Left lung (tissue), 4 donors: ENCODE measurements at regions not wholly inside any gene's neighbourhood (a gene's known extent, or its start where the extent isn't known, plus 50 kb on each side); places are given as distances from the start of the nearest gene placed in this dataset.

Experiments
- ATAC-seq: fragments of 200-7000 bp; cut with Tn5 transposase; one replicate; pipeline ENCODE4 v1.9.1; 2020; ENCODE audit warnings: moderate library complexity
- DNase-seq, 4 donors: peaks; one replicate each; pipeline ENCODE4 v3.0.0-alpha.2; 2013 to 2020
- H3K27ac ChIP-seq, 2 donors: fragments of 200-600 bp; sonication (generic) in 1 of 2; one replicate each; pipeline versions ENCODE4 v1.5.0 to v1.8.0; 2020 to 2021
- H3K27me3 ChIP-seq, 2 donors: fragments of 200-600 bp; sonication (generic) in 1 of 2; one replicate each; pipeline versions ENCODE4 v1.5.0 to v1.8.0; 2020 to 2021
- H3K36me3 ChIP-seq, 2 donors: fragments of 200-600 bp; sonication (generic) in 1 of 2; one replicate each; pipeline versions ENCODE4 v1.5.0 to v1.8.0; 2020 to 2021
- H3K4me1 ChIP-seq, 2 donors: fragments of 200-600 bp; one replicate each; pipeline ENCODE4 v1.8.0; 2021
- H3K4me3 ChIP-seq, 2 donors: fragments of 200-600 bp; sonication (generic) in 1 of 2; one replicate each; pipeline versions ENCODE4 v1.5.0 to v1.8.0; 2020 to 2021; ENCODE audit warnings: mild to moderate bottlenecking in 1 of 2
- H3K9me3 ChIP-seq, 2 donors: fragments of 200-600 bp; sonication (generic) in 1 of 2; one replicate each; pipeline versions ENCODE4 v1.5.0 to v1.8.0; 2020 to 2021
- intact Hi-C, 2 donors: fragments of 100-400 bp; cut with DNase I; formaldehyde crosslinking; loops; one replicate each; pipeline versions ENCODE4 v1.11.2 to v1.14.2; 2022
- TF ChIP-seq, protein P1 (sequence below), 2 donors: fragments of 200-600 bp; sonication (generic) in 1 of 2; IDR thresholded peaks; one replicate each; pipeline versions ENCODE4 v1.5.0 to v1.8.0; 2021; ENCODE audit warnings: antibody characterized with exemption in 2 of 2
- donor health status: DM: no; HTN: yes; CAD: no.
- donor health status: DM: no; HTN: no; CAD: no.

DNA sequence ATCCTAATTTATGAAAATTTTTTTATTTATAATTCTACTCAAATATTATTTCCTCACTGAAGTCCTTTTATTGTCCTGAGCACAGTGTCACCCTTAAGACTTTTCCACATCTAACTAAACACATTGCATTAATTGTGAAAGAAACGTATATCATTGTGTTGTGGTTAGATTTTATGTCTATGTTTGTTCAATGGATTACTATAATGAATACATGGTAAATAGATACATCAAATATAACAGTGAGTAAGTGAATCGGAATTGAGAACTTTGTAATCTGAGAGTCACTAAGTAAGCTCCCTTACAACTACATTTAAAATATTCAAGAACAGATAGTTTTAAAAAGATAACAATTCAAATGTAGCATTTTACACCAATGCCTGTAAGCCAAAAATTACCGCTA is 417.6 kb upstream of the PCDH20 start:
- no peaks in the 10 kb centered on the region for H3K36me3 ChIP-seq
- TF ChIP-seq, protein P1, sequence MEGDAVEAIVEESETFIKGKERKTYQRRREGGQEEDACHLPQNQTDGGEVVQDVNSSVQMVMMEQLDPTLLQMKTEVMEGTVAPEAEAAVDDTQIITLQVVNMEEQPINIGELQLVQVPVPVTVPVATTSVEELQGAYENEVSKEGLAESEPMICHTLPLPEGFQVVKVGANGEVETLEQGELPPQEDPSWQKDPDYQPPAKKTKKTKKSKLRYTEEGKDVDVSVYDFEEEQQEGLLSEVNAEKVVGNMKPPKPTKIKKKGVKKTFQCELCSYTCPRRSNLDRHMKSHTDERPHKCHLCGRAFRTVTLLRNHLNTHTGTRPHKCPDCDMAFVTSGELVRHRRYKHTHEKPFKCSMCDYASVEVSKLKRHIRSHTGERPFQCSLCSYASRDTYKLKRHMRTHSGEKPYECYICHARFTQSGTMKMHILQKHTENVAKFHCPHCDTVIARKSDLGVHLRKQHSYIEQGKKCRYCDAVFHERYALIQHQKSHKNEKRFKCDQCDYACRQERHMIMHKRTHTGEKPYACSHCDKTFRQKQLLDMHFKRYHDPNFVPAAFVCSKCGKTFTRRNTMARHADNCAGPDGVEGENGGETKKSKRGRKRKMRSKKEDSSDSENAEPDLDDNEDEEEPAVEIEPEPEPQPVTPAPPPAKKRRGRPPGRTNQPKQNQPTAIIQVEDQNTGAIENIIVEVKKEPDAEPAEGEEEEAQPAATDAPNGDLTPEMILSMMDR (IDR thresholded peaks at IDR 0.05) = no peak
- no peaks in the 10 kb centered on the region for H3K27me3 ChIP-seq
- no peak overlapping the region for H3K27ac ChIP-seq
- intact Hi-C loops = no loop called here
- DNase-seq = no peak
- H3K4me1 ChIP-seq = no peaks in the 10 kb centered on the region
- peaks cover 0 to 1% of the 10 kb centered on the region in 2 donors for H3K9me3 ChIP-seq
- no peak for ATAC-seq
- H3K4me3 ChIP-seq = no peak overlapping the region

DNA sequence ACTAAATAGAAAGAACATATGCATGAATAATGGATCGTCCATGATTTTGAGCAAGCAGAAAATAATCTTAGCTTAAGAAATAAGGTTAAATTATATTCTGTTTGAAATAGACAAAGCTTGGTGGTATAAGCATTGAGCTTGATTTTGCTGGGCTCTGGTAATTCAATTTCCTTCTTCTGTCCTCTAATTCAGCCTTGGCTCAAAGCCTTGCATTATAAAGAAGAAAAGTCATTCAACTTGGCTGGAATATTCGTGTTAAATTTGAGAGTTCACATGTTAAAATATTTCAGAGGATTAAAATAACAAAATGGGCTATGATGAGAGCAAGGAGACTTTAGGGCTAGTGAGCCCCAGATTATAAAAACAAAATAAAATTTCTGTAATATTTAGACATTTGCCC is 415.4 kb upstream of the PCDH20 start:
- Histone ChIP-seq H3K27me3 (no peaks in the 10 kb centered on the region), H3K4me1 (no peaks in the 10 kb centered on the region), H3K4me3 (no peak overlapping the region), H3K27ac (no peak overlapping the region), H3K9me3 (peaks cover 0 to 1% of the 10 kb centered on the region in 2 donors), H3K36me3 (no peaks in the 10 kb centered on the region)
- intact Hi-C loops = no loop called here
- DNase-seq (no peak), ATAC-seq (no peak)
- TF ChIP-seq, protein P1 (IDR thresholded peaks at IDR 0.05) = no peak

DNA sequence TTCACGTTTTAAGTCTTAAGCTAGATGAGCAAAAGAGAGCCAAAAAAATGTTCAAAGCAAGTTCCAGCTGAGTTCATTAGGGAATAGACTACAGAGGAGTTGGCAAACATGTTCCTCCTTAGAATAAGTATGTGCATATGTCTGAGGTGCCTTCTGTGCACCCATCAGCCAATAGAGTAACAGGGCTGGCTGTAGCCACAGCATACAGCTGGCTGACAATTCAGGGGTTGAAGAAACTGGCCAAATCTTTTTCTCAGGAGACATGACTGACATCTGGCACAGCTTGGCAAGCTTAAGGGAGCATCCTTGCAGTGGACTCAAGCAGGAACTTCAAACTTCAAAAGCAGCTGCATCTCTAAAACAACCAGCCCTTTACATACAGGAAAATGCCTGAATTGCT is 414.8 kb upstream of the PCDH20 start:
- Histone ChIP-seq H3K27me3 (no peaks in the 10 kb centered on the region), H3K36me3 (no peaks in the 10 kb centered on the region), H3K4me1 (no peaks in the 10 kb centered on the region), H3K9me3 (peaks cover 0 to 1% of the 10 kb centered on the region in 2 donors), H3K4me3 (no peak overlapping the region), H3K27ac (no peak overlapping the region)
- ATAC-seq = no peak
- intact Hi-C loops = no loop called here
- DNase-seq = no peak
- TF ChIP-seq, protein P1 (IDR thresholded peaks at IDR 0.05) = no peak

DNA sequence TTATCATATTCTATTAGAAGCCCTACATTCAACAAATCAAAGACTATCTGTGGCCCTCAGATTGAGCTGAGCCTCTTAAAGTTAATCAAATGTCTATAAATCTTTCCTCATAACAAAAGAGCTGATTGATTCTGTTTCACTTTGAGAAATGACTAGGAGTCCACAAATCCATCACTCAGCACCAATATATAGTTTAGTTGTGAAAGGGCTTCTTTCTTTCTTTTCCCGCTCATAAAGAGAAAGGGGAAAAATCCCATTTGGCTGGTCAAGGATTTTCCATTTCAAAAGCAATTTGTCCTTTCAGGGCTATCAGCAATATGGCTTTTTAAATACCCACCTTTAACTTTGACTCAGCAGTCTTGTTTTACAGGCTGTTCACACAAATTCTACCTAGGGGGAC is 408.5 kb upstream of the PCDH20 start:
- no peaks in the 10 kb centered on the region for H3K36me3 ChIP-seq
- DNase-seq = no peak
- ATAC-seq = no peak
- no peaks in the 10 kb centered on the region for H3K4me1 ChIP-seq
- H3K27me3 ChIP-seq = no peaks in the 10 kb centered on the region
- TF ChIP-seq, protein P1 (IDR thresholded peaks at IDR 0.05) = no peak
- no peak overlapping the region for H3K4me3 ChIP-seq
- H3K9me3 ChIP-seq = no peaks in the 10 kb centered on the region
- H3K27ac ChIP-seq = no peak overlapping the region
- intact Hi-C loops = no loop called here

DNA sequence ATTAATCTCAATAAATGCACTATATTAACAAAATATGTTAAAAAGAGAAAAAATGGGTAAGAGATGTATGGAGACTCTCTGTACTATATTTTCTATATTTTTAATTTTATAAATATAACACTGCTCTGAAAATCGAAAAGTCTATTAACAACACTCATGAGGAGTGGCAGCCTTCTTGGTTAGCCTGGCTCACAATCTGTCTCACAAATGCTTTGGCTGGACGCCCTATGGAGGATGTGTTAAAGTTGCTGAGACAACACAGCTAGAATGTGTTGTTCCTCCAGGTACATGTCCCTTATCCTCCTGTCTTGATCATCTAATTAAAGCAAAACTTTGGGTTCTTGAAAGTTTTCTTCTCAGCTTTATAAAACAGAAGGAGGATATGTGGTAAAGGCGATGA is 396.6 kb upstream of the PCDH20 start:
- ATAC-seq (no peak), DNase-seq (no peak)
- Histone ChIP-seq H3K9me3 (peaks cover 0 to 4% of the 10 kb centered on the region in 2 donors), H3K36me3 (no peaks in the 10 kb centered on the region), H3K27me3 (no peaks in the 10 kb centered on the region), H3K27ac (no peak overlapping the region), H3K4me3 (no peak overlapping the region), H3K4me1 (no peaks in the 10 kb centered on the region)
- intact Hi-C loops = no loop called here
- TF ChIP-seq, protein P1 (IDR thresholded peaks at IDR 0.05) = no peak
